ENCODE measurements at regions not wholly inside any gene's neighbourhood (a gene's known extent, or its start where the extent isn't known, plus 50 kb on each side); places are given as distances from the start of the nearest gene placed in this dataset.

DNA sequence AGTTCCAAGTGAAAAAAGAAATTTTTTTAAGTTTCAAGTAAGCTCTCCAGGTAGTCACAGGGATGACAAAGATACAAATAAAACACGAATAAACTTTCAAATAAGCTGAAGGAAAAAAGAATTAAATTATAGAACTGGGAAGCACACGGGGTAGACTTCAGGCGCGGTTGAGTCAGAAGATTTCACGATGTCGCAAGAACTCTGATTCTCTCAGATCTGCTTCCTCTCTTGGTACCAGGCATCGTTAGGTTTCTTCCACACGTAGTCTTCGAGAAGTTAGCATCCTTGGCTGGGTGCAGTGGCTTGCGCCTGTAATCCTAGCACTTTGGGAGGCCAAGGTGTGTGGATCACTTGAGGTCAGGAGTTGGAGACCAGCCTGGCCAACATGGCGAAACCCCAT lies 784.1 kb upstream of the RBFOX1 start:
- Histone ChIP-seq H3K27ac (ENCODE audit: low read depth, low read length) (no peak overlapping the region), H3K4me3 (ENCODE audit: low read depth, low read length) (no peak overlapping the region), H3K27me3 (ENCODE audit: control insufficient read depth, insufficient read depth, low read length) (no peaks in the 10 kb centered on the region), H3K9me3 (ENCODE audit: control insufficient read depth, insufficient read depth, low read length) (peaks cover 6% of the 10 kb centered on the region)
- TF ChIP-seq, protein P1, sequence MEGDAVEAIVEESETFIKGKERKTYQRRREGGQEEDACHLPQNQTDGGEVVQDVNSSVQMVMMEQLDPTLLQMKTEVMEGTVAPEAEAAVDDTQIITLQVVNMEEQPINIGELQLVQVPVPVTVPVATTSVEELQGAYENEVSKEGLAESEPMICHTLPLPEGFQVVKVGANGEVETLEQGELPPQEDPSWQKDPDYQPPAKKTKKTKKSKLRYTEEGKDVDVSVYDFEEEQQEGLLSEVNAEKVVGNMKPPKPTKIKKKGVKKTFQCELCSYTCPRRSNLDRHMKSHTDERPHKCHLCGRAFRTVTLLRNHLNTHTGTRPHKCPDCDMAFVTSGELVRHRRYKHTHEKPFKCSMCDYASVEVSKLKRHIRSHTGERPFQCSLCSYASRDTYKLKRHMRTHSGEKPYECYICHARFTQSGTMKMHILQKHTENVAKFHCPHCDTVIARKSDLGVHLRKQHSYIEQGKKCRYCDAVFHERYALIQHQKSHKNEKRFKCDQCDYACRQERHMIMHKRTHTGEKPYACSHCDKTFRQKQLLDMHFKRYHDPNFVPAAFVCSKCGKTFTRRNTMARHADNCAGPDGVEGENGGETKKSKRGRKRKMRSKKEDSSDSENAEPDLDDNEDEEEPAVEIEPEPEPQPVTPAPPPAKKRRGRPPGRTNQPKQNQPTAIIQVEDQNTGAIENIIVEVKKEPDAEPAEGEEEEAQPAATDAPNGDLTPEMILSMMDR (IDR thresholded peaks at IDR 0.05; ENCODE audit: low read depth, low read length), result no peak
- CTCF ChIA-PET, result no interaction called here
- no peak for DNase-seq (ENCODE audit: low read depth, low spot score)
- POLR2A ChIA-PET, result no interaction called here

DNA sequence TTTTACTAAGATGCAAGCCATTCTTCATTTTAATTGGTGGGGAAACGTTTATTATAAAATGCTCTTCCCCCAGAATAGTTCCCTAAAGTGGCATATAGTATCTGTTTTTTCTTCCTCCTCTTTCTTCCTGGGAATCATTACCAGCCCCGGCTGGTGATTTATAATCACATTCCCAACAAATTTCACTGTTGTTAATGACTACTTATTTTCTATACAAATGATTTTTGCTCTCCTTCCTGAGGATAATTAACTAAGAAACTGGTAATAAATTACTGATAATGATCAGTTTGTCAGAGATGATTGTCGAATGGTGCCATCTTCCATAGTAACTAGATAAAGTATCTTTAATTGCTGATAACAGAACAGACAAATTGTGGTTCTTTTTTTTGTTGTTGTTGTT lies 785.5 kb upstream of the RBFOX1 start:
- Histone ChIP-seq H3K27ac (ENCODE audit: low read depth, low read length) (no peak overlapping the region), H3K27me3 (ENCODE audit: control insufficient read depth, insufficient read depth, low read length) (no peaks in the 10 kb centered on the region), H3K9me3 (ENCODE audit: control insufficient read depth, insufficient read depth, low read length) (peaks cover 18% of the 10 kb centered on the region), H3K4me3 (ENCODE audit: low read depth, low read length) (no peak overlapping the region)
- POLR2A ChIA-PET, result no interaction called here
- CTCF ChIA-PET, result no interaction called here
- TF ChIP-seq, protein P1 (IDR thresholded peaks at IDR 0.05; ENCODE audit: low read depth, low read length), result no peak
- DNase-seq (ENCODE audit: low read depth, low spot score), result no peak

DNA sequence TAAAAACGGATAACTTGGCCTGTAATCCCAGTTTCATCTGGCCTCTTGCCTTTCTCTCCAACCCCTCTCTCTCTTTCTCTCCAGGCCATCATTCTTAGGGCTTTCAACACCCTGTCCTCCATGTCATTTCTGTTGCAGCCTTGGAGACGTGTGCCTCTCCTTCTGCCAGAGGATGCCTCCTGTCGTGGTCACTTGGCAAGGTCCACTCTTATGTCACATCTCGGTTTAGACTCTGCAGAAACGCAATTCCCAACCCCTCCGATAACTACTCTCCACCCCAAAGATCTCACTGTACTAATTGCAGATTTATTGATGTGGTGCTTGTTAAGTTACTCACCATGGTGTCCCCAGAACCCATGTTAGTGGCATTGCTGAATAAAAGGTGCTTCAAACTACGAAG lies 787.3 kb upstream of the RBFOX1 start:
- no peaks in the 10 kb centered on the region for H3K27me3 ChIP-seq (ENCODE audit: control insufficient read depth, insufficient read depth, low read length)
- H3K9me3 ChIP-seq (ENCODE audit: control insufficient read depth, insufficient read depth, low read length), result peaks cover 19% of the 10 kb centered on the region
- CTCF ChIA-PET, result no interaction called here
- no peak for DNase-seq (ENCODE audit: low read depth, low spot score)
- H3K4me3 ChIP-seq (ENCODE audit: low read depth, low read length), result no peak overlapping the region
- POLR2A ChIA-PET, result no interaction called here
- H3K27ac ChIP-seq (ENCODE audit: low read depth, low read length), result no peak overlapping the region
- TF ChIP-seq, protein P1 (IDR thresholded peaks at IDR 0.05; ENCODE audit: low read depth, low read length), result no peak

DNA sequence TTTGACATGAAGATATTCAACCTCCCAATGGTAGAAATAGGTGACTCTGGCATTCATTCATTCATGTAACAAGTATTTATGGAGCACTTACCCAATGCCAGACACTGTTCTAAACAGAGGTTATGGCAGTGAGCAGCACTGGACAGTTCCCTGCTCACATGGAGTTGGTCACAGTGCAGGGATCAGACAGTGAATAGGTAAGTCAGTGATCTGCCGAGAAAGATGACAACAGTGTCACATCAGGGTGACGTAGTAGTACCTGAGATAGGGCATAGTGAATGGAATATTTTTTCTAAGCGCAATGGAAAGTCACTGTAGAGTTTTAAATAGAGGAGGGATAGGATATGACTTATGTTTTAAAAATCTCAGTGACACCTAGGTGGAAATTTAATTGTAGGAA lies 791.4 kb upstream of the RBFOX1 start:
- Histone ChIP-seq H3K4me3 (ENCODE audit: low read depth, low read length) (no peak overlapping the region), H3K27me3 (ENCODE audit: control insufficient read depth, insufficient read depth, low read length) (no peaks in the 10 kb centered on the region), H3K27ac (ENCODE audit: low read depth, low read length) (no peak overlapping the region), H3K9me3 (ENCODE audit: control insufficient read depth, insufficient read depth, low read length) (peaks cover 26% of the 10 kb centered on the region)
- DNase-seq (ENCODE audit: low read depth, low spot score), result no peak
- CTCF ChIA-PET, result no interaction called here
- TF ChIP-seq, protein P1 (IDR thresholded peaks at IDR 0.05; ENCODE audit: low read depth, low read length), result no peak
- POLR2A ChIA-PET, result no interaction called here

DNA sequence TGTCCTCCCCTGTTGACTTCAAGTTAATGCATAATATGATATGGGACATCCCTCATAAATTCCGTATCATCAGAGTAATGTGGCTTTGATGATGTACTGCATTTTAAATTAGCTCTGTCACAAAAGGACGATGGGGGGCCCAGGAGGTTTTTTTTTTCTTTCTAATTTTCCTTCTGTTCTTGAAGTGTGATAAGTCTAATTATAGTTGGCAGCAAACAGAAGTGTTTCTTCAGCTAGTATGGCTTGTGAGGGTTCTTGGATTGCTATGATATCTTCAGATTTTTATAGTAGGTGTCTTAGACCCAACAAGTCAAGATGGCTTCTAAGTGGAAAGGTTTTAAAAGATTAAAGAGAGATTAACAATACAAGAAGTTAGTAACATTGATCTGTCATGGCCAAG lies 796.2 kb upstream of the RBFOX1 start:
- Histone ChIP-seq H3K27ac (ENCODE audit: low read depth, low read length) (no peak overlapping the region), H3K27me3 (ENCODE audit: control insufficient read depth, insufficient read depth, low read length) (no peaks in the 10 kb centered on the region), H3K4me3 (ENCODE audit: low read depth, low read length) (no peak overlapping the region), H3K9me3 (ENCODE audit: control insufficient read depth, insufficient read depth, low read length) (peaks cover 23% of the 10 kb centered on the region)
- CTCF ChIA-PET, result no interaction called here
- POLR2A ChIA-PET, result no interaction called here
- no peak for DNase-seq (ENCODE audit: low read depth, low spot score)
- TF ChIP-seq, protein P1 (IDR thresholded peaks at IDR 0.05; ENCODE audit: low read depth, low read length), result no peak
